ENCODE measurements at regions not wholly inside any gene's neighbourhood (a gene's known extent, or its start where the extent isn't known, plus 50 kb on each side); places are given as distances from the start of the nearest gene placed in this dataset.

DNA sequence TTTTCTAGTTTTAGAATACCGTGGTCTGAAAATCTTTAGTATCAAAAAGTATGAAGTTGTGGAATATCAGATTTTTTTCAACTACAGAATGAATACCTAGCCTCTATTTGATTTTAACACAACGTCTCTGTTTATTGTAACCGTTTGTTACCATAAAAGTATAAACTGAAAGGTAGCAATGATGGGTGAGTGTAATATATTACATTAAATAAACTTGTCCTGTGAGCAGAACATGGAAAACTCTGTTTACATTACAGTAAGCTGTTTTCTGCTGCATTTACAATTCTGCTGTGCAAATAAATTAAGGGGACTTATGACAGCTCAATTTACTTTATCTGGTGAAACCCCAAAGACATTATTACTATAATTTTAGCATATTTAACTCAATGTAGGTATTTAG lies 62.5 kb downstream of the CHRM3 start:
- Histone ChIP-seq H3K27me3 (no peaks in the 10 kb centered on the region), H3K36me3 (no peaks in the 10 kb centered on the region), H3K4me3 (no peak overlapping the region), H3K27ac (peak overlapping the region in 2 of 4 donors; percentile 28 to 53), H3K9me3 (no peaks in the 10 kb centered on the region), H3K4me1 (peaks cover 0 to 44% (median 0%) of the 10 kb centered on the region in 3 donors)
- no peak for TF ChIP-seq EP300 (IDR thresholded peaks at IDR 0.05)
- TF ChIP-seq POLR2AphosphoS5 (IDR thresholded peaks at IDR 0.05), result no peak
- no peak for TF ChIP-seq POLR2A (IDR thresholded peaks at IDR 0.05)
- TF ChIP-seq CTCF (IDR thresholded peaks at IDR 0.05), result no peak
- ATAC-seq, result no peak
- WGBS, 2 donors (ENCODE audit: low coverage in 1 of 2), result 35 to 47% methylated on average over 3 of the region's 3 CpGs

GRCh38 chr1:239455743-239456142 lies 69.4 kb downstream of the CHRM3 start:
- Histone ChIP-seq H3K27me3 (no peaks in the 10 kb centered on the region), H3K4me1 (peaks cover 0 to 38% (median 0%) of the 10 kb centered on the region in 3 donors), H3K36me3 (no peaks in the 10 kb centered on the region), H3K4me3 (no peak overlapping the region), H3K9me3 (no peaks in the 10 kb centered on the region), H3K27ac (no peak overlapping the region)
- WGBS, 2 donors (ENCODE audit: low coverage in 1 of 2), result 49 to 71% methylated on average over 3 of the region's 3 CpGs
- no peak for ATAC-seq
- no peak for TF ChIP-seq POLR2AphosphoS5 (IDR thresholded peaks at IDR 0.05)
- no peak for TF ChIP-seq CTCF (IDR thresholded peaks at IDR 0.05)
- TF ChIP-seq POLR2A (IDR thresholded peaks at IDR 0.05), result no peak
- TF ChIP-seq EP300 (IDR thresholded peaks at IDR 0.05), result no peak

GRCh38 chr1:239456788-239457187 lies 70.4 kb downstream of the CHRM3 start:
- H3K4me3 ChIP-seq, result no peak overlapping the region
- TF ChIP-seq POLR2A (IDR thresholded peaks at IDR 0.05) (no peak), CTCF (IDR thresholded peaks at IDR 0.05) (no peak), POLR2AphosphoS5 (IDR thresholded peaks at IDR 0.05) (no peak)
- ATAC-seq, result no peak
- H3K27me3 ChIP-seq, result no peaks in the 10 kb centered on the region
- H3K36me3 ChIP-seq, result no peaks in the 10 kb centered on the region
- H3K27ac ChIP-seq, result no peak overlapping the region
- peaks cover 0 to 36% (median 4%) of the 10 kb centered on the region in 3 donors for H3K4me1 ChIP-seq
- H3K9me3 ChIP-seq, result no peaks in the 10 kb centered on the region
- WGBS, 2 donors (ENCODE audit: low coverage in 1 of 2), result 79 to 86% methylated on average over 1 to 2 of the region's 2 CpGs

GRCh38 chr1:239457491-239458143 lies 71.2 kb downstream of the CHRM3 start:
- no peak overlapping the region for H3K4me3 ChIP-seq
- H3K27ac ChIP-seq, result no peak overlapping the region
- WGBS, 2 donors (ENCODE audit: low coverage in 1 of 2), result 49 to 60% methylated on average over 4 of the region's 4 CpGs

More at GRCh38 chr1:239457491-239458143, 71.2 kb downstream of the CHRM3 start:
- no peaks in the 10 kb centered on the region for H3K36me3 ChIP-seq
- H3K27me3 ChIP-seq, result no peaks in the 10 kb centered on the region
- ATAC-seq, result no peak
- TF ChIP-seq POLR2A (IDR thresholded peaks at IDR 0.05) (no peak), EP300 (IDR thresholded peaks at IDR 0.05) (no peak), CTCF (IDR thresholded peaks at IDR 0.05) (no peak), POLR2AphosphoS5 (IDR thresholded peaks at IDR 0.05) (no peak)
- H3K9me3 ChIP-seq, result no peaks in the 10 kb centered on the region
- H3K4me1 ChIP-seq, result peaks cover 0 to 30% (median 4%) of the 10 kb centered on the region in 3 donors
